ENCODE measurements at regions not wholly inside any gene's neighbourhood (a gene's known extent, or its start where the extent isn't known, plus 50 kb on each side); places are given as distances from the start of the nearest gene placed in this dataset.

DNA sequence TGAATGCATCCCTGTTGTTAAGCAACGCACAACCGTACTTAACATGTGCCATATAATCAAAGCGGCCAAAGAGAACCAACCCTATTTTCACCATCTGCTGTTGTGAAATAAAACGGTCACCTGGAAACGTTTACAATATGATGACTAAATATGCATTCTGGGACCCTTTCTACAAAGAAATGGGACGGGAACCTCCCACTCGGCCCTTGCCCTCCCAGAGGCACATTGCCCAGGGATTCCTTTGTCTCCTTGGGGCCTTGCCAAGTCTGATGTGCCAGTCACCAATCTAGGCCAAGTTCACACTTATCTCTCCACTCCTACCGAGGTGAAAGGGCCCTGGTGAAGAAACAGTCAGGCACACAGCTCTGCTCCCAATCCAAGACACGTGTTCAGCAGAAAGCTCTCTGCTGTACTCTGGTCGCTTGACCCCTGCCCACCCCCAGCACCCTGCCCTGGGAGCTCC is 427.4 kb upstream of the JARID2 start:
- no peak overlapping the region for H3K4me3 ChIP-seq (ENCODE audit: low read depth, low read length)
- DNase-seq (ENCODE audit: low read depth): no peak
- TF ChIP-seq, protein P1, sequence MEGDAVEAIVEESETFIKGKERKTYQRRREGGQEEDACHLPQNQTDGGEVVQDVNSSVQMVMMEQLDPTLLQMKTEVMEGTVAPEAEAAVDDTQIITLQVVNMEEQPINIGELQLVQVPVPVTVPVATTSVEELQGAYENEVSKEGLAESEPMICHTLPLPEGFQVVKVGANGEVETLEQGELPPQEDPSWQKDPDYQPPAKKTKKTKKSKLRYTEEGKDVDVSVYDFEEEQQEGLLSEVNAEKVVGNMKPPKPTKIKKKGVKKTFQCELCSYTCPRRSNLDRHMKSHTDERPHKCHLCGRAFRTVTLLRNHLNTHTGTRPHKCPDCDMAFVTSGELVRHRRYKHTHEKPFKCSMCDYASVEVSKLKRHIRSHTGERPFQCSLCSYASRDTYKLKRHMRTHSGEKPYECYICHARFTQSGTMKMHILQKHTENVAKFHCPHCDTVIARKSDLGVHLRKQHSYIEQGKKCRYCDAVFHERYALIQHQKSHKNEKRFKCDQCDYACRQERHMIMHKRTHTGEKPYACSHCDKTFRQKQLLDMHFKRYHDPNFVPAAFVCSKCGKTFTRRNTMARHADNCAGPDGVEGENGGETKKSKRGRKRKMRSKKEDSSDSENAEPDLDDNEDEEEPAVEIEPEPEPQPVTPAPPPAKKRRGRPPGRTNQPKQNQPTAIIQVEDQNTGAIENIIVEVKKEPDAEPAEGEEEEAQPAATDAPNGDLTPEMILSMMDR (conservative IDR thresholded peaks at IDR 0.05; ENCODE audit: low read depth, low read length): no peak

DNA sequence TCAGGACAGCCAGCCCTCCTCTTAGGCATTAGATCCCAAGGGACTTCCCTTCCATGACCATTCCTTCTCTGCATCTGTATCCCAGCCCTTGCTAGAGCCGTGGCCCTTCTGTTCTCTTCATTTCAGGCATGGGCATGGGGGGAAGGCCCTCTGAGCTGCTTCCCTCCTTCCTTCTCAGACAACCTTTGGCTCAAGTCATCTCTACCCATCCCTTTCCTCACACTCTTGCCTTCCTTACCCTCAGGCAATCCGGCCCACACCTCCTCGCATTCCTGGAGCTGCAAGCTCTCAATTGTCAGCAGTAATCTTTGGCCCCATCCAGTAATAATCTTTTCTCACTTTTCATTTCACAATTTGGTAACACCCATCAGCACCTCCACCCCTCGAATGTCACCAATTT is 426.9 kb upstream of the JARID2 start:
- no peak overlapping the region for H3K4me3 ChIP-seq (ENCODE audit: low read depth, low read length)

DNA sequence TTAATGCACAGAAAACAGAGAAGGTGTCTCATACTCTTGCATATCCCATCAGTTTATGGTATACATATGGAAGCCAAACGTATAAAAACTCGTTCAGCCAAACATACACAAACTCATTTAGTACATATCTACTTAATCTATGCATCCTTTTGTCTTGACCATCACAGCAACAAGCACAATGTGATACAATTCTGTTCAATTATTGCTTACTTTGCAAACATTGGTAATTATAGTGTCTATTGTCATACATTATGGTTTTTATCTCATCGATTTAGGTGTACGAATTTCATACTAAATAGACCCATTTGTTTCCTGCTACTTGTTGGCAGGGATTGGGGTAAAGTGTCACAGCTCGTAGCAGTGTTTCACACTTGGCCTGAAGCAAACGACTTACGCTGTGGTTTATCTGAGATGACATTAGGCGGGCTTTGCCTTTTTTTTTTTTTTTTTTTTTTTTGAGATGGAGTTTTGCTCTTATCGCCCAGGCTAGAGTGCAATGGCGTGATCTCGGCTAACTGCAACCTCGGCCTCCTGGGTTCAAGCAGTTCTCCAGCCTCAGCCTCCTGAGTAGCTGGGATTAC is 425.9 kb upstream of the JARID2 start:
- H3K4me3 ChIP-seq (ENCODE audit: low read depth, low read length): no peak overlapping the region
- TF ChIP-seq, protein P1 (conservative IDR thresholded peaks at IDR 0.05; ENCODE audit: low read depth, low read length): no peak
- no peak for DNase-seq (ENCODE audit: low read depth)

More for the DNA sequence above, 426.9 kb upstream of the JARID2 start:
- TF ChIP-seq, protein P1 (conservative IDR thresholded peaks at IDR 0.05; ENCODE audit: low read depth, low read length): no peak
- DNase-seq (ENCODE audit: low read depth): no peak

DNA sequence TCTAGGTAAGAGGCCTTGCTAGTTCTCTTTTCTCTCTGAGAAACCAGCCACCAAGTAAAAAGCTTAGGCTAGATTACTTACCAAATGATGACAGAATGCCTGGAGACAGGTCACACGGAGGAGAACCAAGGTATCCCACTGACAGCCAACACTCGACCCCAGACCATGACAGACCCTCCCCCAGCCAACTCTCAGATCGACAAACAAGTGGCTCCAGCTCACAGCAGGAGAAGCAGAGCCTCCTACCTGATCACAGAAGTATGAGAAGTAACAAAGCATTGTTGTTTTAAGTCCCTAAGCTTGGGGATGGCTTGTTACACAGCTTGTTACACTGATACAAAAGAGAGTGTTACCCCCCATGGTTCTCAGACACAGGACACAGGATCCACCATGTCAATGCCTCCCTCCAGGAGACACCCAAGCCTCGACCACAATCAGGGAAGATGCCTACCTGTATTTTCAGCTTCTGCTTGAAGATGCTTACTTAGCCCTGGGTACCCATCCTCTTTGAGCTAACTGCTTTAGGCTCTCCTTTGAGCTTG is 423.8 kb upstream of the JARID2 start:
- DNase-seq (ENCODE audit: low read depth): no peak
- TF ChIP-seq, protein P1 (conservative IDR thresholded peaks at IDR 0.05; ENCODE audit: low read depth, low read length): no peak
- H3K4me3 ChIP-seq (ENCODE audit: low read depth, low read length): no peak overlapping the region

DNA sequence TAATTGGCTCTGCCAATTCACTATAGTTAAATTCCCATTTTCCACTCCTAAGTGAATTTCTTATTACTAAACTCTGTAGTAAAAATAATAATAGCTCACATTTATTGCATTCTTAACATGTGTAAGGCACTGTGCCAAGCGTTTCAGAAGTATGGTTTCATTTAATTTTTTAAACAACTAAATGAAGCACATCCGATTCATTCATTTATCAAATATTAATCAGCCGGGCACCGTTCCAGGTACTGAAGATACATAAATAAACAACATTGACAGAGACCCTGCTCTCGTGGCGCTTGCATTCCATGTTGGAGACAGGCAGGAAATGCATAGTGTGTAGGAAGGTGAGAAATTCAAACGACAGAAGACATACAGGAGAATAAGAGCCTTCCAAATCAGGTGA is 423.2 kb upstream of the JARID2 start:
- TF ChIP-seq, protein P1 (conservative IDR thresholded peaks at IDR 0.05; ENCODE audit: low read depth, low read length): no peak
- H3K4me3 ChIP-seq (ENCODE audit: low read depth, low read length): no peak overlapping the region
- DNase-seq (ENCODE audit: low read depth): no peak

DNA sequence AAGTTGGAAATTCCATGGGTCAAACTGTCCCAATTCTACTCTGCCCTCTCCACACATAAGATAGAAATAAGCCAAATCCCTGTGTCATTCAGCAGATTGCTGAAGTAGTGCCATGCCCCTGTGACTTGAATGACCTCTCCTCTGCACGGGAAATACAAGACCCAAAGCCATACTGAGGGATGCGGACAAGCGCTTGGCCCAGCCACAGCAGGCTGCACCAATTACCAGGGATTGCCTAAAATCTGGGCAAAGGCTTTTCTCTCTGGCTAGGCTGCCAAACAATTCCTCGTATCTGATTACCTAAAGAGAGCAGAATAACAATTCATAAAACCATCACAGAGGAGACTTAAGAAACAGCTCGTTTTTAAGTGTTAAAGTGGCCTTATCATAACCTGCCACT is 421.8 kb upstream of the JARID2 start:
- TF ChIP-seq, protein P1 (conservative IDR thresholded peaks at IDR 0.05; ENCODE audit: low read depth, low read length): no peak
- no peak overlapping the region for H3K4me3 ChIP-seq (ENCODE audit: low read depth, low read length)
- DNase-seq (ENCODE audit: low read depth): no peak

Data from epithelial cell of proximal tubule (primary cell).